Ovary (tissue), 3 donors: ENCODE measurements at regions not wholly inside any gene's neighbourhood (a gene's known extent, or its start where the extent isn't known, plus 50 kb on each side); places are given as distances from the start of the nearest gene placed in this dataset.

Experiments
- CTCF ChIP-seq, 3 donors: fragments of 450-650 bp in 2 of 3; fragments of 200-600 bp in 1 of 3; IDR thresholded peaks; one replicate each; pipeline versions ENCODE4 v1.5.1 to v1.8.0; 2016 to 2022; ENCODE audit warnings: antibody characterized with exemption in 3 of 3, mild to moderate bottlenecking in 1 of 3
- EP300 ChIP-seq: sonication (generic); formaldehyde crosslinking; IDR thresholded peaks from one replicate; pipeline ENCODE4 v1.6.1; 2017; ENCODE audit warnings: antibody characterized with exemption
- donor health status: DM: no; HTN: no; CAD: no.

- TF ChIP-seq CTCF (IDR thresholded peaks at IDR 0.05) (no peak), EP300 (no peak)
Measured at GRCh38 chr15:39317225-39317624, 263.7 kb upstream of the THBS1 start.
